Retinal pigment epithelial cell (primary cell): ENCODE measurements at regions not wholly inside any gene's neighbourhood (a gene's known extent, or its start where the extent isn't known, plus 50 kb on each side); places are given as distances from the start of the nearest gene placed in this dataset.

Source experiments
- DNase-seq: peaks from one replicate; pipeline ENCODE4 v3.0.0-alpha.2; 2010; ENCODE audit warnings: low read depth
- H3K4me3 ChIP-seq: 2 replicates; pipeline ENCODE4 v1.5.1; 2011; ENCODE audit warnings: mild to moderate bottlenecking, low read length, control low read depth, moderate library complexity
- TF ChIP-seq, protein P1 (sequence below): conservative IDR thresholded peaks from 2 replicates; pipeline ENCODE4 v1.5.1; 2011; ENCODE audit warnings: low read depth, low read length, control low read depth, inconsistent platforms

DNA sequence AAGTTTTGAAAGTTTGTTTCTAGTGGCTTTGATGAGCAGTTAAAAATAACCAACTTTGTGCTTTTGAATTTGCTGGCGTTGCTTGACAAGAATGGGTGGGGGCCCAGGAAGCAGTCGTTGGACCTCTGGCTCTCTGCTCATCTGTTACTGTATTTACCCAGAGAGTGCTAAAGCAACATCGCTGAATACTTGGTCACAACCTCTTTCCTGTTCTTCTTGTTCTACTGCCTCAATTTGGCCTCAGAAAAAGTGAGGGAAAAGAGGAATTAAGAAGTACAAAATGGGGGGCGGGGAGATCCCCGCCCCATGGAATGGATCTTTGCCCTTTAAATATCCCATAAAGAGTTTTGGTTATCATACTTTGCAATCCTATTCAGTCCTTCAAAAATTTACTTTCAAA is 221.5 kb upstream of the G2E3 start:
- no peak overlapping the region for H3K4me3 ChIP-seq
- TF ChIP-seq, protein P1, sequence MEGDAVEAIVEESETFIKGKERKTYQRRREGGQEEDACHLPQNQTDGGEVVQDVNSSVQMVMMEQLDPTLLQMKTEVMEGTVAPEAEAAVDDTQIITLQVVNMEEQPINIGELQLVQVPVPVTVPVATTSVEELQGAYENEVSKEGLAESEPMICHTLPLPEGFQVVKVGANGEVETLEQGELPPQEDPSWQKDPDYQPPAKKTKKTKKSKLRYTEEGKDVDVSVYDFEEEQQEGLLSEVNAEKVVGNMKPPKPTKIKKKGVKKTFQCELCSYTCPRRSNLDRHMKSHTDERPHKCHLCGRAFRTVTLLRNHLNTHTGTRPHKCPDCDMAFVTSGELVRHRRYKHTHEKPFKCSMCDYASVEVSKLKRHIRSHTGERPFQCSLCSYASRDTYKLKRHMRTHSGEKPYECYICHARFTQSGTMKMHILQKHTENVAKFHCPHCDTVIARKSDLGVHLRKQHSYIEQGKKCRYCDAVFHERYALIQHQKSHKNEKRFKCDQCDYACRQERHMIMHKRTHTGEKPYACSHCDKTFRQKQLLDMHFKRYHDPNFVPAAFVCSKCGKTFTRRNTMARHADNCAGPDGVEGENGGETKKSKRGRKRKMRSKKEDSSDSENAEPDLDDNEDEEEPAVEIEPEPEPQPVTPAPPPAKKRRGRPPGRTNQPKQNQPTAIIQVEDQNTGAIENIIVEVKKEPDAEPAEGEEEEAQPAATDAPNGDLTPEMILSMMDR: no peak
- no peak for DNase-seq

DNA sequence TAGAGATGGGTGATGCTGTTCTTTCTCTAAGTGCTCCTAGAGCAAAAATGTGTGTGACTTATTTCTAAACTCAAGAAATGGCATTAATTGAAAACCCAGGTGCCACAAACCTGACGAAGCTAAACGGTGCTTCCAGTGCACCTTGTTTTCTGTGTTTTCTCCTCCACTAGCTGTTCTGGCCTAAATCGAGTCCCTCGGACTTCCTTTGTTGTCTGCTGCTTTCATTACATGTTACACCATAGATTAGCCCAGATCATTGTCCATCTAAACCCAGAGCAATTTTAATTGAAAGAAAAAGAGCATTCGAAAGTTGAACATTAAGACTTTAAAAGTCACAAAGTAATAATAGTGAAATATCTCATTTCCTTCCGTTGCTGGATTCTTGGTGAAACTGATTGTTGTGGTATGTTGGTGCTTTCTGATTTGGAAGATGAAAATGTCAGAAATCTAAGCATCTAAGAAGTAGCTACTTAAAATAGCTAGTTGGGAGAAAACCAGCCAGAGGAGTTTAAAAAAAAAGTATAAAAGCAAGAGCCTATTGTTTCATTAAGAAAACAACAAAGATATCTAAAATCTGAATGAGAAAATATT is 219.6 kb upstream of the G2E3 start:
- no peak overlapping the region for H3K4me3 ChIP-seq
- DNase-seq: no peak
- TF ChIP-seq, protein P1: no peak

DNA sequence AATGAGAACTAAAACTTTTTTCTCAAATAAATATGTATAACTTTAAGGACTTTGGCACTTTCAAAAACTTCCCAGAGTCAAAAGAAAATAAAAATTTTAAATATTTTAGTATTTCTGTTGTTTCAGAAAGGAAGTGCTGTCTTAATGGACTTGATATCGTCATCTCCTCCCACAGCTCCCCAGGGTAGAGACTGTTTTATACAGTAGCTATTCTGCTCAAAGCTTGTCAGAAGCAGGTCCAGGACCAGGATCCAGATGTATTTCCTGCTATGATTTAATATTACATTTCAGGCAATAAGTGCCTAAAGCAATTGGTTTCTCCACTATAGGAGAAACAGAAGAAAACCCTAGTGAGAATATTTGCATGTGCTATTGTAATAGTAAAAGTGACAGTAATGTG is 218.5 kb upstream of the G2E3 start:
- no peak for DNase-seq
- TF ChIP-seq, protein P1: no peak
- no peak overlapping the region for H3K4me3 ChIP-seq

DNA sequence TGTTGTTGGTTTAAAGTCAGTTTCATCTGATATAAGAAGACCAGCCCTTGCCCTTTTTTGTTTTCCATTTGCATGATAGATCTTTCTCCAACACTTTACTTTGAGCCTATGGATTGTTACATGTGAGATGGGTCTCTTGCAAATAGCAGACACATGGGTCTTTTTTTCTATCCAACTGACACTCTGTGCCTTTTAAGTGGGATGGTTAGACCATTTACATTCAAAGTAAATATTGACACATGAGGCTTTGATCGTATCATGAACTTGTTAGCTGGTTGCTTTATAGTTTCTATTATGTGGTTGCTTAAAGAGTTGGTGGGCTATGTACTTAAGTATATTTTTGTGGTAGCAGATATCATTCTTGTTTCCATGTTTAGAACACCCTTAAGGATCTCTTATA is 213.4 kb upstream of the G2E3 start:
- no peak overlapping the region for H3K4me3 ChIP-seq
- TF ChIP-seq, protein P1: no peak
- DNase-seq: no peak

DNA sequence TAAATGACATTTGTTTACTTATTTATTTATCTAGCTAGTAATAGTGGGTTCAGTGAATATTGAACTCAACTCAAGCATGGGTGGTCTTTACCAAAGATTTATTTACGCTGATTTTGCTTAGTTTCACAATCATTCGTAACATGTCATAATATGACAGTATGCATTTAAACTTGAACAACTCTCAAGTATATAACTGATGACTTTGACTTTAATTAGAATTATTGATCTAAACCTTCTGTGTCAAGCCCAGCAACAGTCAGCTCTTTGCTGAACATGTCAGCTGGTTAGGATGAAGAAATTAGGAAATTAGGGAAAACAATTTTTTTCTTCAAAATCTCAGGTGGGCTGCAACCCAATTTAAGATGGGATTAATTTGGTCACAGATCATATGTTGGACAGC is 210.5 kb upstream of the G2E3 start:
- no peak overlapping the region for H3K4me3 ChIP-seq
- no peak for DNase-seq
- TF ChIP-seq, protein P1: no peak

DNA sequence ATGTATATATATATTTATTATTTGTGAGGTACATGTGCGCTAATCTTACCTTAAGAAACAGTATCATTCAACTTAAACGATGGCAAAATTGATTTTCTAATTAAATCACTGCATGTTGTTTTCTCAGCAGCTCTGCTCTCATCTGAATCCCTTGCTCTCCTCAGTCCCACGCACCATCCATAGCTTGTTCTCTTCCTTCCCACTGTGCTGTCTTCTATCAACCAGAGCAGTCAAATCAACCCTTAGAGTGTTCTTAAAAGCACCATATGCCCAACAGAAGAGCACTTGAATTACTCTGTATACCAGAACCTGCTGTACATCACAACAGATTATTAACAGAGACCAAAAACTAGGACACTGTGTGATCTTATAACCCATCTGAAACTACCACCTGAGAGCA is 209.4 kb upstream of the G2E3 start:
- TF ChIP-seq, protein P1: no peak
- H3K4me3 ChIP-seq: no peak overlapping the region
- DNase-seq: no peak

DNA sequence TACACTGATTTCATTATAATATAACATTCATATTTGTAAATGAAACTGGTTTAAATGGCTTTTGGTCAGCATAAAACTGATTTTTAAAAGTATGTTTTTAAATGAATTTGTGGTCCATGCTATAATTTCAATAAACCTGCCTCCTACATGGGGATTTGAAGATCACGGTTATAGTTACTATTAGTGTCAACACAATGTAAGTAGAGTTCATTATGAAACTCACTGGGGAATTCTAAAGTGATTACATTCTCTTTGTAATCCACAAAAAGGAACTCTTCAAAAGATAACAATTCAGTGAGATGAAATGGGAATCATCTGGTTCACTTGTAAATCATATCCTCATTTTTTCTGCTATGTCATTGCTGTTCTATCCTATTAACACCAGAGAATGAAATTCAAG is 204.5 kb upstream of the G2E3 start:
- no peak overlapping the region for H3K4me3 ChIP-seq
- DNase-seq: no peak
- TF ChIP-seq, protein P1: no peak
